OCI-LY1 (cell line): ENCODE measurements at regions not wholly inside any gene's neighbourhood (a gene's known extent, or its start where the extent isn't known, plus 50 kb on each side); places are given as distances from the start of the nearest gene placed in this dataset.

Experiments used
- EZH2 ChIP-seq: fragments of 200-600 bp; sonication (generic), shearing (Covaris generic); IDR thresholded peaks from 2 replicates; pipeline ENCODE4 v1.8.0; 2017; ENCODE audit warnings: borderline replicate concordance, mixed run types, mild to moderate bottlenecking, antibody characterized with exemption, low read length, moderate library complexity, mixed read lengths
- TF ChIP-seq, protein P1 (sequence below): fragments of 200-600 bp; sonication (generic), shearing (Covaris generic); IDR thresholded peaks from 2 replicates; pipeline ENCODE4 v1.5.1; 2017; ENCODE audit warnings: mild to moderate bottlenecking, antibody characterized with exemption, low read length, moderate library complexity, mixed read lengths

DNA sequence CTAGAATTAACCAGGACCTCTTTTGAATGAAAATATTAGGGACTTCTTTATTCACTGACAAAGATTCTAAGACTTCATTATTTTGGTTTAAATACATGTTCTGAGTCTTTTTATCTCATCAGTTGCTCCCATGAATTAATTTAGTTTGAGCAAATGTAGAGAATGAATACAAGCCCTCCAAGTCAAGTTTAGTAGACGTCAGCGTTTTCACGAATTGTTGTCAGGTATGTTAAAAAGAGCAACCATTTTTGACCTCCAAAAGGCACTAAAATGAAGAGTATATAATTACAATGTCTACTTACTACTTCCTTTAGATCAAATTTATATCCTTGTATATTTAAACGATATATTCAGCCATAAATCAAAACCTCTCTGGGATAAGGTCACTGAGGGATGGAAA, 809.3 kb upstream of the CDH6 start:
- TF ChIP-seq, protein P1, sequence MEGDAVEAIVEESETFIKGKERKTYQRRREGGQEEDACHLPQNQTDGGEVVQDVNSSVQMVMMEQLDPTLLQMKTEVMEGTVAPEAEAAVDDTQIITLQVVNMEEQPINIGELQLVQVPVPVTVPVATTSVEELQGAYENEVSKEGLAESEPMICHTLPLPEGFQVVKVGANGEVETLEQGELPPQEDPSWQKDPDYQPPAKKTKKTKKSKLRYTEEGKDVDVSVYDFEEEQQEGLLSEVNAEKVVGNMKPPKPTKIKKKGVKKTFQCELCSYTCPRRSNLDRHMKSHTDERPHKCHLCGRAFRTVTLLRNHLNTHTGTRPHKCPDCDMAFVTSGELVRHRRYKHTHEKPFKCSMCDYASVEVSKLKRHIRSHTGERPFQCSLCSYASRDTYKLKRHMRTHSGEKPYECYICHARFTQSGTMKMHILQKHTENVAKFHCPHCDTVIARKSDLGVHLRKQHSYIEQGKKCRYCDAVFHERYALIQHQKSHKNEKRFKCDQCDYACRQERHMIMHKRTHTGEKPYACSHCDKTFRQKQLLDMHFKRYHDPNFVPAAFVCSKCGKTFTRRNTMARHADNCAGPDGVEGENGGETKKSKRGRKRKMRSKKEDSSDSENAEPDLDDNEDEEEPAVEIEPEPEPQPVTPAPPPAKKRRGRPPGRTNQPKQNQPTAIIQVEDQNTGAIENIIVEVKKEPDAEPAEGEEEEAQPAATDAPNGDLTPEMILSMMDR, result no peak
- no peak for TF ChIP-seq EZH2
